ENCODE measurements at regions not wholly inside any gene's neighbourhood (a gene's known extent, or its start where the extent isn't known, plus 50 kb on each side); places are given as distances from the start of the nearest gene placed in this dataset.

DNA sequence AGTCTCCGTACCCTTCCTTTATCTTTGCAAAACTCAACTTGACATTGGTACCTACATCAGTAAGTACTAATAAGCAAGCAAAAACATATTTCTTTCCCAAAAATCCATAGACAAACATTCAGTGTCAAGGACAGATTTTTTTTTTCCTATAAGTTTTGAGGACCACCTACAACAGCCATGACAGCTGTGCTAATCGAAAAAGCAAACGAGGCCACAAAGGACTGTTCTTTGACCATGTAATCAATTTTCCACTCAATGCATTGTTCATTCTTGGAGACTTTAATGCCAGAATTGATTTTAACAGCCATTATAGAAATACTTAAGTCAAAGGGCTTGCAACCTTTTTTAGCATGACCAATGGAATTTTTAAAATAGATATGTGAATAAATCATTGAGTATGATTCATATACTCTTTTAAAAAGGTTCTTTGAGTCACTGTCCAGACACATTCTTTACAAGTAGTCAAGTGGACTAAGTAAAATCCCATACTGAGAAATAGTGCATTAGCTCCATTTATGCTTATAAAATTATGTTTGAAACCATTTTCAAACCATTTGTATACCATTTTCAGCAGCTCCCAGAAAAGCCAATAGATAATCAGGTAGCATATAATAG lies 323.9 kb downstream of the MZT1 start:
- TF ChIP-seq, protein P1, sequence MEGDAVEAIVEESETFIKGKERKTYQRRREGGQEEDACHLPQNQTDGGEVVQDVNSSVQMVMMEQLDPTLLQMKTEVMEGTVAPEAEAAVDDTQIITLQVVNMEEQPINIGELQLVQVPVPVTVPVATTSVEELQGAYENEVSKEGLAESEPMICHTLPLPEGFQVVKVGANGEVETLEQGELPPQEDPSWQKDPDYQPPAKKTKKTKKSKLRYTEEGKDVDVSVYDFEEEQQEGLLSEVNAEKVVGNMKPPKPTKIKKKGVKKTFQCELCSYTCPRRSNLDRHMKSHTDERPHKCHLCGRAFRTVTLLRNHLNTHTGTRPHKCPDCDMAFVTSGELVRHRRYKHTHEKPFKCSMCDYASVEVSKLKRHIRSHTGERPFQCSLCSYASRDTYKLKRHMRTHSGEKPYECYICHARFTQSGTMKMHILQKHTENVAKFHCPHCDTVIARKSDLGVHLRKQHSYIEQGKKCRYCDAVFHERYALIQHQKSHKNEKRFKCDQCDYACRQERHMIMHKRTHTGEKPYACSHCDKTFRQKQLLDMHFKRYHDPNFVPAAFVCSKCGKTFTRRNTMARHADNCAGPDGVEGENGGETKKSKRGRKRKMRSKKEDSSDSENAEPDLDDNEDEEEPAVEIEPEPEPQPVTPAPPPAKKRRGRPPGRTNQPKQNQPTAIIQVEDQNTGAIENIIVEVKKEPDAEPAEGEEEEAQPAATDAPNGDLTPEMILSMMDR (IDR thresholded peaks at IDR 0.05) = no peak
- TF ChIP-seq EZH2 (IDR thresholded peaks at IDR 0.05) = no peak
- TF ChIP-seq EZH2phosphoT487 (IDR thresholded peaks at IDR 0.05) = no peak
